Type B pancreatic cell (in vitro differentiated cells): ENCODE measurements at regions not wholly inside any gene's neighbourhood (a gene's known extent, or its start where the extent isn't known, plus 50 kb on each side); places are given as distances from the start of the nearest gene placed in this dataset.

Experiments used
- DNase-seq: peaks from one replicate; pipeline ENCODE4 v3.0.0; 2021; ENCODE audit warnings: mixed read lengths; ENCODE audit not compliant: unreplicated experiment; ENCODE audit errors: extremely low spot score
- H3K27ac Mint-ChIP-seq: 2 replicates; pipeline ENCODE4 v1.8.0; 2021; ENCODE audit warnings: mild to moderate bottlenecking, mixed read lengths
- H3K27me3 Mint-ChIP-seq: 2 replicates; pipeline ENCODE4 v1.8.0; 2021; ENCODE audit warnings: mixed read lengths
- H3K36me3 Mint-ChIP-seq: 2 replicates; pipeline ENCODE4 v1.8.0; 2021; ENCODE audit warnings: mixed read lengths
- H3K4me1 Mint-ChIP-seq: one replicate; pipeline ENCODE4 v1.8.0; 2021; ENCODE audit warnings: mixed read lengths; ENCODE audit not compliant: unreplicated experiment
- H3K4me3 Mint-ChIP-seq: 2 replicates; pipeline ENCODE4 v1.8.0; 2021; ENCODE audit warnings: mild to moderate bottlenecking, mixed read lengths
- H3K9me3 Mint-ChIP-seq: 2 replicates; pipeline ENCODE4 v1.8.0; 2021; ENCODE audit warnings: mixed read lengths
- TF ChIP-seq, protein P1 (sequence below): fragments of 200-600 bp; sonication (generic); conservative IDR thresholded peaks from 2 replicates; pipeline ENCODE4 v1.5.0; 2021; ENCODE audit warnings: antibody characterized with exemption, mild to moderate bottlenecking

DNA sequence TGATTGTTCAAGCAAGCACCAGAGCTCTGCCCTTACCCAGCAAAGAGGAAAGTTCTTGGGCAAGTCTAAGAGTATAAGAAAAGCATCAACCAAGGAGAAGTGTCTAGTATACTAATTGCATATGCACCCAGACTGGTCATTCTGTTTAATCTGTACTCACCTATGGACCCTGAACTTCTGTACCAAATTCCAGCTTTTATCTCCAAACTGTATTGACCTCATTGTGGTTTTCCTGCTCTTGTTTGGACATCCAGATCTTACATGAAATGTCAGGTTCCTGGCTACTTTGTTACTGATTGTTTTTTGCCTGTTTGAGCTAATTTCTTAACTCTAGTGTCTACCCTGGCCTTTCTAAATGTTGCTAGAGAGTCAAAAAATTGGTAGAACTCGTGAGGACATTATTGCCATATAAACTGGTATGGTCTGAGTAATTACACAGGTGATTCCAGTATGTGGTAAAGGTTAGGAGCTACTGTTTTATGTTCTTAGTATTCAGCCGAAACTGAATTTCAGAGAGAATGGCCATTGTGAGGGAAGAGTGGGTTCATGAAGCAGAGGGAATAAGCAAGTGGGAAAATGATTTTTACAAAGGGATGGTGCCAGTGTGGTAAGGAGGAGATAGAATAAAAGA, 146.3 kb downstream of the HNMT start:
- TF ChIP-seq, protein P1, sequence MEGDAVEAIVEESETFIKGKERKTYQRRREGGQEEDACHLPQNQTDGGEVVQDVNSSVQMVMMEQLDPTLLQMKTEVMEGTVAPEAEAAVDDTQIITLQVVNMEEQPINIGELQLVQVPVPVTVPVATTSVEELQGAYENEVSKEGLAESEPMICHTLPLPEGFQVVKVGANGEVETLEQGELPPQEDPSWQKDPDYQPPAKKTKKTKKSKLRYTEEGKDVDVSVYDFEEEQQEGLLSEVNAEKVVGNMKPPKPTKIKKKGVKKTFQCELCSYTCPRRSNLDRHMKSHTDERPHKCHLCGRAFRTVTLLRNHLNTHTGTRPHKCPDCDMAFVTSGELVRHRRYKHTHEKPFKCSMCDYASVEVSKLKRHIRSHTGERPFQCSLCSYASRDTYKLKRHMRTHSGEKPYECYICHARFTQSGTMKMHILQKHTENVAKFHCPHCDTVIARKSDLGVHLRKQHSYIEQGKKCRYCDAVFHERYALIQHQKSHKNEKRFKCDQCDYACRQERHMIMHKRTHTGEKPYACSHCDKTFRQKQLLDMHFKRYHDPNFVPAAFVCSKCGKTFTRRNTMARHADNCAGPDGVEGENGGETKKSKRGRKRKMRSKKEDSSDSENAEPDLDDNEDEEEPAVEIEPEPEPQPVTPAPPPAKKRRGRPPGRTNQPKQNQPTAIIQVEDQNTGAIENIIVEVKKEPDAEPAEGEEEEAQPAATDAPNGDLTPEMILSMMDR: no peak
- peaks cover 5% of the 10 kb centered on the region for H3K9me3 Mint-ChIP-seq
- no peaks in the 10 kb centered on the region for H3K27me3 Mint-ChIP-seq
- peaks cover 1% of the 10 kb centered on the region for H3K36me3 Mint-ChIP-seq
- peaks cover 10% of the 10 kb centered on the region for H3K4me1 Mint-ChIP-seq
- DNase-seq: no peak
- no peak overlapping the region for H3K27ac Mint-ChIP-seq
- H3K4me3 Mint-ChIP-seq: no peak overlapping the region

DNA sequence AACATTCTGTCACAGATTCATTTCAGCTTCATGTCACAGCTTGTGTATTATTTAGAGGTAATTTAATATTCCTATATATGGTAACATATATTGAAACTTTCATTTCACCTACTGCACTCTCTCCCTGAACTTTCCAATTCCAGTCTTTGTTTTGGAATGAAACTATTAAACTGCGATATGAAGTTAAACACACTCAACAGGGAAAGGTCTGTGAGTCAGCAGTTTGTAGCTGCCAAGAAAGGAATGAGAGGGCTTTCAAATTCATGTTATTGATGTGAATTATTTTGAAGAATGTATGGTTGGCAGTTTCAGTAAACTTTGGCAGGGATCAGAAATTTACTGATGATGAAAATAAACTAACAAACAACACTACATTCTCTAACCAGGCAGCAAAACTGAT, 148.3 kb downstream of the HNMT start:
- Mint-ChIP-seq H3K4me1 (no peaks in the 10 kb centered on the region), H3K36me3 (no peaks in the 10 kb centered on the region), H3K27ac (no peak overlapping the region), H3K9me3 (no peaks in the 10 kb centered on the region), H3K27me3 (no peaks in the 10 kb centered on the region), H3K4me3 (no peak overlapping the region)
- DNase-seq: no peak
- TF ChIP-seq, protein P1: no peak

DNA sequence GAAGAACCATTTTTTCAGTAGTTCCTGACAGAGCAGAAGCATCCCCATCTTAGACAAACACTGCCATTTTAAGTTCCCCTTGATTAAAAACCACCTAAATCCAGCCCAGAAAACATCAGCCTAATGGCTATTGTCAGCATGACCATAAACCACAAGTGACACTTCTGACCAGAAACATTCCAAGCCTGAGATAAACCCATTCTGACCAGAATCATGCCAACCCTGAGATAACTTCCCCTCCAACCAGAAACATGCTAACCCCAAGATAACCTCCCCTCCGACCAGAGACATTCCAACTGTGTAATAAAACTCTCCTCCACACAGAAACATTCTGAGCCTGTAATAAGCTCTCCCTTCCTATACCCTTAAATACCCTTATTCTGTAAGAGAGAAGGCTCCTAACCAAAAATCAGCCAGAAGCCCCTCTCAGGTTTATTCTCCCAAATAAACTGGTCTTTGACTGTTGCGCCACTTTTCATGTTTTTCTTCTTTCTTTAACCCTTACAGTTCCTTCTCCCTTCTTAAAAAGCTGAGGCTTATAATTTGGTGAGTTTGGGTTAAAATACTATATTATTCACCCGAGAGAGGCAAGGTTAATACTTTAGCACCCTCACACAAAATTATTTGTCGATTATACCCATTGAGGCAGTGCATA, 149.7 kb downstream of the HNMT start:
- no peak overlapping the region for H3K4me3 Mint-ChIP-seq
- no peaks in the 10 kb centered on the region for H3K27me3 Mint-ChIP-seq
- DNase-seq: no peak
- no peak overlapping the region for H3K27ac Mint-ChIP-seq
- no peaks in the 10 kb centered on the region for H3K36me3 Mint-ChIP-seq
- no peaks in the 10 kb centered on the region for H3K9me3 Mint-ChIP-seq
- H3K4me1 Mint-ChIP-seq: no peaks in the 10 kb centered on the region
- TF ChIP-seq, protein P1: no peak

- Mint-ChIP-seq H3K27ac (no peak overlapping the region), H3K9me3 (no peaks in the 10 kb centered on the region), H3K4me3 (no peak overlapping the region), H3K27me3 (no peaks in the 10 kb centered on the region), H3K36me3 (no peaks in the 10 kb centered on the region), H3K4me1 (no peaks in the 10 kb centered on the region)
- TF ChIP-seq, protein P1: no peak
- no peak for DNase-seq
These were observed 151.4 kb downstream of the HNMT start for GRCh38 chr2:138115666-138116065.

- Mint-ChIP-seq H3K27ac (no peak overlapping the region), H3K4me1 (no peaks in the 10 kb centered on the region), H3K4me3 (no peak overlapping the region), H3K27me3 (no peaks in the 10 kb centered on the region), H3K9me3 (no peaks in the 10 kb centered on the region), H3K36me3 (no peaks in the 10 kb centered on the region)
- no peak for DNase-seq
- TF ChIP-seq, protein P1: no peak
These were observed 152.2 kb downstream of the HNMT start for GRCh38 chr2:138116456-138116855.
